B cell (primary cell): ENCODE measurements at regions not wholly inside any gene's neighbourhood (a gene's known extent, or its start where the extent isn't known, plus 50 kb on each side); places are given as distances from the start of the nearest gene placed in this dataset.

ENCODE experiments used
- ATAC-seq: fragments of 200-7000 bp; cut with Tn5 transposase; one replicate; pipeline ENCODE4 v1.10.0; 2021; ENCODE audit warnings: low read depth, mild to moderate bottlenecking, moderate number of reproducible peaks, moderate library complexity
- CTCF ChIA-PET: fragments of 350-600 bp; sonication (Branson Sonifier 250); formaldehyde crosslinking; loops from one replicate; lab custom pipeline; 2021; ENCODE audit warnings: antibody characterized with exemption, inconsistent platforms; lab: Charles Lee
- POLR2A ChIA-PET: fragments of 350-600 bp; sonication (Branson Sonifier 250); formaldehyde crosslinking; loops from one replicate; lab custom pipeline; 2021; ENCODE audit warnings: antibody characterized with exemption; lab: Charles Lee
- DNase-seq: peaks from one replicate; pipeline ENCODE4 v3.0.0; 2013
- H2AFZ ChIP-seq: 2 replicates; pipeline ENCODE4 v1.6.1; 2012; ENCODE audit warnings: mild to moderate bottlenecking, low read depth, low read length; ENCODE audit not compliant: insufficient read depth, poor library complexity, severe bottlenecking
- H3K27ac ChIP-seq, 2 donors: 1 replicate in 1 of 2; 2 replicates in 1 of 2; pipeline ENCODE4 v1.5.1; 2012 to 2013; ENCODE audit warnings: low read length in 2 of 2, mild to moderate bottlenecking in 2 of 2, moderate library complexity in 1 of 2
- H3K27me3 ChIP-seq, 4 experiments: fragments of 200-600 bp in 1 of 4; sonication (generic) in 1 of 4; replicated peaks in 1 of 4; 1 replicate in 2 of 4; 2 replicates in 2 of 4; pipeline versions ENCODE4 v1.6.1 to v1.7.0; 2013 to 2016; ENCODE audit warnings: low read length in 3 of 4, mild to moderate bottlenecking in 2 of 4, mixed read lengths in 1 of 4, moderate library complexity in 1 of 4; ENCODE audit not compliant: insufficient read depth in 4 of 4, control insufficient read depth in 3 of 4; ENCODE audit errors: control extremely low read depth in 1 of 4
- H3K36me3 ChIP-seq, 2 experiments: replicated peaks in 1 of 2; 1 replicate in 1 of 2; 2 replicates in 1 of 2; pipeline versions ENCODE4 v1.6.1 to v1.7.1; 2013; ENCODE audit warnings: low read length in 1 of 2; ENCODE audit not compliant: insufficient read depth in 2 of 2, control insufficient read depth in 1 of 2; ENCODE audit errors: control extremely low read depth in 1 of 2, extremely low read depth in 1 of 2
- H3K4me1 ChIP-seq, 2 donors: fragments of 200-600 bp in 1 of 2; sonication (generic) in 1 of 2; 1 replicate in 1 of 2; 2 replicates in 1 of 2; pipeline versions ENCODE4 v1.5.1 to v1.6.1; 2013 to 2017; ENCODE audit warnings: low read length in 2 of 2; ENCODE audit not compliant: control insufficient read depth in 2 of 2, insufficient read depth in 2 of 2
- H3K4me2 ChIP-seq: replicated peaks from 2 replicates; pipeline ENCODE3; 2012; ENCODE audit warnings: mild to moderate bottlenecking, low read depth, low read length; ENCODE audit not compliant: poor library complexity, severe bottlenecking
- H3K4me3 ChIP-seq, 5 experiments: fragments of 200-600 bp in 1 of 5; sonication (generic) in 1 of 5; 1 replicate in 3 of 5; 2 replicates in 2 of 5; pipeline versions ENCODE4 v1.5.1 to v1.7.0; 2011 to 2016; ENCODE audit warnings: low read length in 4 of 5, mild to moderate bottlenecking in 4 of 5, low read depth in 2 of 5, control low read depth in 1 of 5, moderate library complexity in 1 of 5; ENCODE audit not compliant: insufficient read depth in 1 of 5; ENCODE audit errors: control extremely low read depth in 1 of 5, extremely low read depth in 1 of 5
- H3K79me2 ChIP-seq: fragments of 200-600 bp; sonication (generic); one replicate; pipeline ENCODE4 v1.6.0; 2016; ENCODE audit warnings: low read length; ENCODE audit not compliant: control insufficient read depth, insufficient read depth
- H3K9ac ChIP-seq: fragments of 200-600 bp; sonication (generic); 2 replicates; pipeline ENCODE4 v1.6.1; 2017; ENCODE audit warnings: mild to moderate bottlenecking, low read length, moderate library complexity
- H3K9me3 ChIP-seq, 3 donors: one replicate each; pipeline versions ENCODE4 v1.6.1 to v1.7.1; 2013; ENCODE audit warnings: low read length in 2 of 3; ENCODE audit not compliant: control insufficient read depth in 2 of 3, insufficient read depth in 1 of 3; ENCODE audit errors: control extremely low read depth in 1 of 3
- H4K20me1 ChIP-seq: 2 replicates; pipeline ENCODE4 v1.6.0; 2012; ENCODE audit warnings: mild to moderate bottlenecking, low read length; ENCODE audit not compliant: insufficient read depth, control insufficient read depth, poor library complexity, severe bottlenecking
- H3K27ac Mint-ChIP-seq: one replicate; pipeline ENCODE4 v1.8.0; 2021; ENCODE audit warnings: mixed read lengths
- H3K27me3 Mint-ChIP-seq: one replicate; pipeline ENCODE4 v1.8.0; 2021; ENCODE audit warnings: mixed read lengths
- H3K4me1 Mint-ChIP-seq: one replicate; pipeline ENCODE4 v1.8.0; 2021; ENCODE audit warnings: mixed read lengths
- H3K4me3 Mint-ChIP-seq: one replicate; pipeline ENCODE4 v1.8.0; 2021; ENCODE audit warnings: mixed read lengths
- H3K9me3 Mint-ChIP-seq: one replicate; pipeline ENCODE4 v1.8.0; 2022; ENCODE audit warnings: mixed read lengths; ENCODE audit not compliant: insufficient read depth
- EZH2 ChIP-seq: IDR thresholded peaks from 2 replicates; pipeline ENCODE4 v1.6.1; 2012; ENCODE audit warnings: borderline replicate concordance, low read depth, mild to moderate bottlenecking, moderate library complexity, low read length; ENCODE audit not compliant: insufficient read depth, poor library complexity, severe bottlenecking
- WGBS: methylation state at CpG from one replicate; pipeline ENCODE4 v1.1.5; 2013; ENCODE audit warnings: missing lambda C conversion rate; ENCODE audit not compliant: insufficient coverage; 5-methylcytosine and 5-hydroxymethylcytosine counted together
- intact Hi-C: fragments of 100-400 bp; cut with micrococcal nuclease; formaldehyde crosslinking; loops from one replicate; pipeline ENCODE4 v1.10.0; 2022
- TF ChIP-seq, protein P1 (sequence below): fragments of 200-600 bp; IDR thresholded peaks from one replicate; pipeline ENCODE4 v1.8.0; 2022; ENCODE audit warnings: antibody characterized with exemption, mild to moderate bottlenecking

DNA sequence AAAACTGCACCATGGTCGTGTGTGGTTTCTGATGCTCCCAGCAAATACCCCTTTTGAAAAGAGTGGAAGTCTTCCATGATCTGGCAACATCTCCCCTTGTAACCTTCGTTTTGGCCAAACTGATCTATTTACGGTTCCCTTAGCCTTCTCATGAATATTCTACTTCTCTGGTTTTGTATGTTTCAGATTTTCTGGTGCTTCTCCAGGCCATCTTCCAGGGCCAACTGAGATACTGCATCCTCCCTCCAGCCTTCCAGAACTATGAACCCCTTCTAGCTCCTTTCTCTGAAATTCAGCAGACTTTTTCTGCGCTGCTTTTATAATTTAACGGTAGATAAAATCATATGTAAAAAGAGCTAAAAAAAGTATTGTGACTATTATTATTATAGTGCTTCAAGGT lies 97.7 kb downstream of the XCL2 start:
- ChIA-PET POLR2A (no interaction called here), CTCF (no interaction called here)
- Histone ChIP-seq H2AFZ (no peak overlapping the region), H3K4me1 (no peaks in the 10 kb centered on the region), H3K9me3 (no peaks in the 10 kb centered on the region), H3K36me3 (no peaks in the 10 kb centered on the region), H3K4me3 (no peak overlapping the region), H3K79me2 (no peaks in the 10 kb centered on the region), H3K27me3 (no peaks in the 10 kb centered on the region), H3K27ac (no peak overlapping the region), H3K4me2 (no peak overlapping the region), H3K9ac (no peak overlapping the region), H4K20me1 (no peaks in the 10 kb centered on the region)
- H3K4me3 Mint-ChIP-seq = no peak overlapping the region
- TF ChIP-seq, protein P1, sequence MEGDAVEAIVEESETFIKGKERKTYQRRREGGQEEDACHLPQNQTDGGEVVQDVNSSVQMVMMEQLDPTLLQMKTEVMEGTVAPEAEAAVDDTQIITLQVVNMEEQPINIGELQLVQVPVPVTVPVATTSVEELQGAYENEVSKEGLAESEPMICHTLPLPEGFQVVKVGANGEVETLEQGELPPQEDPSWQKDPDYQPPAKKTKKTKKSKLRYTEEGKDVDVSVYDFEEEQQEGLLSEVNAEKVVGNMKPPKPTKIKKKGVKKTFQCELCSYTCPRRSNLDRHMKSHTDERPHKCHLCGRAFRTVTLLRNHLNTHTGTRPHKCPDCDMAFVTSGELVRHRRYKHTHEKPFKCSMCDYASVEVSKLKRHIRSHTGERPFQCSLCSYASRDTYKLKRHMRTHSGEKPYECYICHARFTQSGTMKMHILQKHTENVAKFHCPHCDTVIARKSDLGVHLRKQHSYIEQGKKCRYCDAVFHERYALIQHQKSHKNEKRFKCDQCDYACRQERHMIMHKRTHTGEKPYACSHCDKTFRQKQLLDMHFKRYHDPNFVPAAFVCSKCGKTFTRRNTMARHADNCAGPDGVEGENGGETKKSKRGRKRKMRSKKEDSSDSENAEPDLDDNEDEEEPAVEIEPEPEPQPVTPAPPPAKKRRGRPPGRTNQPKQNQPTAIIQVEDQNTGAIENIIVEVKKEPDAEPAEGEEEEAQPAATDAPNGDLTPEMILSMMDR = no peak
- TF ChIP-seq EZH2 = no peak
- peaks cover 16% of the 10 kb centered on the region for H3K27me3 Mint-ChIP-seq
- no peak for ATAC-seq
- 88% methylated on average over 2 of the region's 5 CpGs for WGBS
- H3K9me3 Mint-ChIP-seq = no peaks in the 10 kb centered on the region
- no peak for DNase-seq
- intact Hi-C loops = no loop called here
- H3K27ac Mint-ChIP-seq = no peak overlapping the region
- no peaks in the 10 kb centered on the region for H3K4me1 Mint-ChIP-seq

DNA sequence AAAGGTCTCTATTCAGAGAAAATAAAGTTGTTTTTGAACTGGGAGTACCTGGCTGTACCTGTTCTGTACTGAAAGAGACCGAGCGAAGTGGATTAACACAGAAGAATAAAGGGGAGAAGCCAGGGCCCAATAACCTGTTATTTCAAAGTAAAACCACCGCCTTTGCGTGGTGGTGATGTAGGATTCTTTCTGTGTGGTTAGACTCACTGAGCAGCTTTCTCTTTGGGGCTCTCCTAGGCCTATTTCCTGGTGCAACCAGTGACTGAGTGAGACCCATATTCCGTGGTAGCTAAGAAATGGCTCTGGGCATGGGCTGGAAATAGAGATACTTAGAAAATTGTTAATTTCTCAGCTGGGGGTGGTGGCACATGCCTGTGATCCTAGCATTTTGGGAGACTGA lies 99.9 kb downstream of the XCL2 start:
- ATAC-seq (no peak), DNase-seq (no peak)
- Histone ChIP-seq H3K27ac (no peak overlapping the region), H3K4me3 (no peak overlapping the region), H3K4me1 (peaks cover 0 to 2% of the 10 kb centered on the region in 2 donors), H3K27me3 (no peaks in the 10 kb centered on the region), H3K4me2 (no peak overlapping the region), H3K79me2 (no peaks in the 10 kb centered on the region), H3K9ac (no peak overlapping the region), H3K9me3 (no peaks in the 10 kb centered on the region), H2AFZ (no peak overlapping the region), H4K20me1 (no peaks in the 10 kb centered on the region), H3K36me3 (no peaks in the 10 kb centered on the region)
- H3K4me1 Mint-ChIP-seq = peaks cover 8% of the 10 kb centered on the region
- CTCF ChIA-PET = no interaction called here
- POLR2A ChIA-PET = no interaction called here
- no peak for TF ChIP-seq EZH2
- TF ChIP-seq, protein P1 = no peak
- 71% methylated on average over 5 of the region's 5 CpGs for WGBS
- H3K27me3 Mint-ChIP-seq = peaks cover 34% of the 10 kb centered on the region
- H3K4me3 Mint-ChIP-seq = no peak overlapping the region
- no peak overlapping the region for H3K27ac Mint-ChIP-seq
- H3K9me3 Mint-ChIP-seq = no peaks in the 10 kb centered on the region
- intact Hi-C loops = no loop called here
